Activated CD4-positive, alpha-beta T cell treated with anti-CD3 and anti-CD28 coated beads, Interleukin-2, amount 10 ng/mL, durations not matched to agents 24 days and 14 days (primary cell): ENCODE measurements at regions not wholly inside any gene's neighbourhood (a gene's known extent, or its start where the extent isn't known, plus 50 kb on each side); places are given as distances from the start of the nearest gene placed in this dataset.

ENCODE experiments used
- DNase-seq: peaks from one replicate; pipeline ENCODE4 v3.0.0; 2022
- H3K27ac Mint-ChIP-seq: one replicate; pipeline ENCODE4 v1.8.0; 2022; ENCODE audit warnings: mild to moderate bottlenecking, mixed read lengths
- H3K27me3 Mint-ChIP-seq: one replicate; pipeline ENCODE4 v1.8.0; 2022; ENCODE audit warnings: mixed read lengths
- H3K36me3 Mint-ChIP-seq: one replicate; pipeline ENCODE4 v1.8.0; 2022; ENCODE audit warnings: low read depth, mild to moderate bottlenecking, mixed read lengths
- H3K4me1 Mint-ChIP-seq: one replicate; pipeline ENCODE4 v1.8.0; 2021; ENCODE audit warnings: mixed read lengths
- H3K4me3 Mint-ChIP-seq: one replicate; pipeline ENCODE4 v1.8.0; 2022; ENCODE audit warnings: mild to moderate bottlenecking, moderate library complexity, mixed read lengths
- H3K9me3 Mint-ChIP-seq: one replicate; pipeline ENCODE4 v1.8.0; 2021; ENCODE audit warnings: mixed read lengths
- intact Hi-C: fragments of 100-400 bp; cut with micrococcal nuclease; formaldehyde crosslinking; loops from one replicate; pipeline ENCODE4 v1.15.1; 2023

- Mint-ChIP-seq H3K9me3 (peaks cover 3% of the 10 kb centered on the region), H3K36me3 (no peaks in the 10 kb centered on the region), H3K27me3 (peaks cover 31% of the 10 kb centered on the region), H3K4me3 (no peak overlapping the region), H3K27ac (no peak overlapping the region), H3K4me1 (peaks cover 2% of the 10 kb centered on the region)
- intact Hi-C loops: no loop called here
- no peak for DNase-seq
Measured at GRCh38 chr9:99732715-99733114, 89.0 kb upstream of the NR4A3 start.

GRCh38 chr9:99735041-99735440, 86.6 kb upstream of the NR4A3 start:
- Mint-ChIP-seq H3K4me3 (no peak overlapping the region), H3K4me1 (peaks cover 2% of the 10 kb centered on the region), H3K9me3 (peaks cover 3% of the 10 kb centered on the region), H3K36me3 (no peaks in the 10 kb centered on the region), H3K27ac (no peak overlapping the region), H3K27me3 (peaks cover 35% of the 10 kb centered on the region)
- intact Hi-C loops: no loop called here
- DNase-seq: no peak

- peaks cover 7% of the 10 kb centered on the region for H3K9me3 Mint-ChIP-seq
- intact Hi-C loops: no loop called here
Measured at GRCh38 chr9:99736291-99736690, 85.4 kb upstream of the NR4A3 start.

GRCh38 chr9:99737649-99738048, 84.0 kb upstream of the NR4A3 start:
- Mint-ChIP-seq H3K9me3 (peaks cover 7% of the 10 kb centered on the region), H3K4me1 (peaks cover 2% of the 10 kb centered on the region), H3K36me3 (no peaks in the 10 kb centered on the region), H3K27me3 (peaks cover 45% of the 10 kb centered on the region), H3K4me3 (no peak overlapping the region), H3K27ac (no peak overlapping the region)
- intact Hi-C loops: no loop called here
- no peak for DNase-seq

More at GRCh38 chr9:99736291-99736690, 85.4 kb upstream of the NR4A3 start:
- Mint-ChIP-seq H3K4me3 (no peak overlapping the region), H3K27me3 (peaks cover 39% of the 10 kb centered on the region), H3K27ac (no peak overlapping the region), H3K4me1 (peaks cover 2% of the 10 kb centered on the region), H3K36me3 (no peaks in the 10 kb centered on the region)
- DNase-seq: no peak

DNA sequence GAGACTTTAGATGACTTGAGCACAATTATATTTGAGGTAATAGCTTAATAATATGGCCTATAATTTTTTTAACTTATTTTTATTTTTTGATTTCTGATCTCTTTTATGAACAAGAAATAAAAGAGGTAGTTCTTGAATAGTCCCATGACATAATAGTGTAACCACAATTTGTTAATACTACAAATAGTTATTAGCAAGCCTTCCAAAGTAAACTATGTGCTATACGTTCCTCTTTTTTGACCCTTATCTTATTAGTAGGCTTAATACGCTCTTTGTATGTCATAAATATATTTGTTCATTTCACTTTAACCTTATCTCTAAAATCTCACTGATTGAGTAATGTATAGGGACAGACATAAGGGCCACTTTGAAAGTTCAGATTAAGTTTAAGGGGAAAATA, 78.7 kb upstream of the NR4A3 start:
- peaks cover 4% of the 10 kb centered on the region for H3K9me3 Mint-ChIP-seq
- no peak overlapping the region for H3K4me3 Mint-ChIP-seq
- peaks cover 19% of the 10 kb centered on the region for H3K27me3 Mint-ChIP-seq
- no peak for DNase-seq
- no peak overlapping the region for H3K27ac Mint-ChIP-seq
- no peaks in the 10 kb centered on the region for H3K4me1 Mint-ChIP-seq
- intact Hi-C loops: no loop called here
- no peaks in the 10 kb centered on the region for H3K36me3 Mint-ChIP-seq

GRCh38 chr9:99743455-99743854, 78.2 kb upstream of the NR4A3 start:
- peak; percentile 3 for DNase-seq
- Mint-ChIP-seq H3K36me3 (no peaks in the 10 kb centered on the region), H3K4me1 (no peaks in the 10 kb centered on the region), H3K4me3 (no peak overlapping the region), H3K27ac (no peak overlapping the region), H3K27me3 (peaks cover 20% of the 10 kb centered on the region), H3K9me3 (peaks cover 4% of the 10 kb centered on the region)
- intact Hi-C loops: no loop called here

DNA sequence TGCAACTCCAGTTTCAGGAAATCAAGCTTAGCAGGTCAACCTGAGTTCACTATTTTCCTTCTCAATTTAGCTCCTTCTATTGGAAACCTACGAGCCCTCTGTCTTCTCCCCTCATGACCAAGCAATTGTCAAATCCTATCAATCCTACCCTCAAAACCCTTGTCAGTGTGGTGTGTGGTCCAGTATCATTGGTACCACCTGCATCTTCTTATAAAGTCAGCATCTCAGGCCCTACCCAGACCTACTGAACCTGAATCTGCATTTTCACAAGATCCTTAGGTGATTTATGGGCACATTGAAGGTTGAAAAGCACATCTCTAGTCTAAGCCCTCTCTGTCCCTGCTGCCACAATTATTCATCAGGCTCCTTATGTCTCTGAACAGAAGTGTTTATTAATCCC, 77.6 kb upstream of the NR4A3 start:
- H3K27me3 Mint-ChIP-seq: peaks cover 20% of the 10 kb centered on the region
- H3K27ac Mint-ChIP-seq: no peak overlapping the region
- no peak for DNase-seq

DNA sequence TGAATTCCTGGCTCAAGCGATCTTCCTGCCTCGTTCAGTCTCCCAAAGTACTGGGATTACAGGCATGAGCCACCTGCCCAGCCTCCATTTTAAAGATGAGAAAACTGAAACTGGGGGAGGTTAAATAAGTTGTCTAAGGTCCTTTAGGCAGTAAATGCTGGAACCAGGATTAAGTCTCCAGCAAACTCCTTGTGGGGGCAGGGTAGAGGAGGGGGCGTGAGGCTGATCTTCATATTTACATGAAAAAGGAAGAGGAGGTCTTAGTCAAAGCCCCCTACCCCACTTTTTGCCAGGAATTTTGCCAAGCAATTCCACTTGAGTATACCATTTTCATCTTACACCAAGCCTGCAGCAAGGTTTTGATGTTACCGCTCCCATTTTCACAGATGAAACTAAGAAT, 76.6 kb upstream of the NR4A3 start:
- Mint-ChIP-seq H3K27ac (no peak overlapping the region), H3K27me3 (peaks cover 19% of the 10 kb centered on the region), H3K9me3 (peaks cover 4% of the 10 kb centered on the region), H3K4me1 (no peaks in the 10 kb centered on the region), H3K4me3 (no peak overlapping the region), H3K36me3 (no peaks in the 10 kb centered on the region)
- no peak for DNase-seq
- intact Hi-C loops: no loop called here

More for the DNA sequence above, 77.6 kb upstream of the NR4A3 start:
- Mint-ChIP-seq H3K36me3 (no peaks in the 10 kb centered on the region), H3K9me3 (peaks cover 4% of the 10 kb centered on the region), H3K4me3 (no peak overlapping the region), H3K4me1 (no peaks in the 10 kb centered on the region)
- intact Hi-C loops: no loop called here

DNA sequence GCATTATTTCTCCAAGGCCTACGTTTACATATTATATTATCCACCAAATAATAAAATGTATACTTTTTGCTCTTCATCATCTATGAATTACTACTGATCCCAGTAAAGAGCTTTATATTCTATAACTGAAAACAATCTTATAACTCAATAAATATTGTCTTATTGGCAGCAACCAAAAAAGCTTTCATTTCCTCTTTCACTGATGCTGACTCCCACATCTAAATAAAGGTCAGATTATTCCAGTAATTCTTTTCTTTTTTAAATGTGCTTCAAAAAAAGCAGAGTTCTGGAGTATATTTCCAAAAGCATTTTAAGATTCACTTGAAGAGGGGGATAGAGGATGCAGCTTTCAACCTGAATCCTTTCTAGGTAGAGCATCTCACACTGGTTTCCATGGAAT, 75.3 kb upstream of the NR4A3 start:
- Mint-ChIP-seq H3K4me1 (no peaks in the 10 kb centered on the region), H3K36me3 (no peaks in the 10 kb centered on the region), H3K4me3 (no peak overlapping the region), H3K9me3 (no peaks in the 10 kb centered on the region), H3K27me3 (peaks cover 13% of the 10 kb centered on the region), H3K27ac (no peak overlapping the region)
- intact Hi-C loops: no loop called here
- no peak for DNase-seq

- DNase-seq: no peak
- Mint-ChIP-seq H3K27me3 (peaks cover 11% of the 10 kb centered on the region), H3K9me3 (no peaks in the 10 kb centered on the region), H3K36me3 (no peaks in the 10 kb centered on the region), H3K27ac (no peak overlapping the region), H3K4me1 (no peaks in the 10 kb centered on the region), H3K4me3 (no peak overlapping the region)
- intact Hi-C loops: no loop called here
Measured at GRCh38 chr9:99748266-99748665, 73.4 kb upstream of the NR4A3 start.

DNA sequence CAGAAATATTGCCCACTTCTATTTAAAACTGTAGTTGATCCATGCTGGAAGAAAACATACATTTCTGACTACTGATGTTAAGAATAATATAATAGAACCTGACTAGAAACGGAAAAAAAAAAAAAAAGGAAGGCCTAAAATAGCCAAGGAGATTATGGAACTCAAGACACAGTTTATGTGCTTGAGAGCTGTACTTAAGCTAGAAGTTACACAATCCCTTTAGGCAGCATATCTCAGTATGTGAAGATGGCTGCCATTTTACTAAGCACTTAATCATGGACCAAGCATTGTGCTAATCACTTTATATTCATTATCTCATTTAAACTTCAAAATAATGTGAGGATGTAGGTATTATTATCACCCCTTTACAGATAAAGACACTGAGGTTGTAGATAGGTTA, 73.0 kb upstream of the NR4A3 start:
- no peaks in the 10 kb centered on the region for H3K9me3 Mint-ChIP-seq
- H3K36me3 Mint-ChIP-seq: no peaks in the 10 kb centered on the region
- no peak for DNase-seq
- H3K4me1 Mint-ChIP-seq: no peaks in the 10 kb centered on the region
- peaks cover 14% of the 10 kb centered on the region for H3K27me3 Mint-ChIP-seq
- no peak overlapping the region for H3K27ac Mint-ChIP-seq
- H3K4me3 Mint-ChIP-seq: no peak overlapping the region
- intact Hi-C loops: no loop called here

DNA sequence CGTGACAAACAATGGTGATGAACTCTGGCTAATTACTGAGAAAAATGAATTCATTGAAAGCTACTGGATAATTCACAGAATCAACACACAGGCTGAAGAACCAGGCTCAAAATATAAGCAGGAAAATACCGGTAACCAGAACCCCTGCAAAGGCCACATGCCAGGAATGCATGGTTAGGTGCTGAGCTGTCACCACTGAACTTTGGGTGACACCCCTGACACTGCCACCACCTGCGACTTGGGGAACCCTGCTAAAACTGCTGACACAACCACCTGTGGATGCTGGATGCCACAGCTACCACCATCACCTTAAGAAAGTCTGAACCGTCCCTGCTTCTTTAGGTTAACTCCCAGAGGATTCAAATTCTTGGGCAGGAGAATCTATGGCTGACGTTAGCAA, 72.0 kb upstream of the NR4A3 start:
- peaks cover 17% of the 10 kb centered on the region for H3K27me3 Mint-ChIP-seq

GRCh38 chr9:99750526-99750925, 71.2 kb upstream of the NR4A3 start:
- intact Hi-C loops: no loop called here
- Mint-ChIP-seq H3K36me3 (no peaks in the 10 kb centered on the region), H3K27me3 (peaks cover 24% of the 10 kb centered on the region), H3K4me1 (no peaks in the 10 kb centered on the region), H3K9me3 (no peaks in the 10 kb centered on the region), H3K4me3 (no peak overlapping the region), H3K27ac (no peak overlapping the region)
- DNase-seq: no peak

More for the DNA sequence above, 72.0 kb upstream of the NR4A3 start:
- no peak overlapping the region for H3K27ac Mint-ChIP-seq
- no peak overlapping the region for H3K4me3 Mint-ChIP-seq
- H3K4me1 Mint-ChIP-seq: no peaks in the 10 kb centered on the region
- no peaks in the 10 kb centered on the region for H3K36me3 Mint-ChIP-seq
- peak; percentile 30 for DNase-seq
- H3K9me3 Mint-ChIP-seq: no peaks in the 10 kb centered on the region
- intact Hi-C loops: no loop called here

DNA sequence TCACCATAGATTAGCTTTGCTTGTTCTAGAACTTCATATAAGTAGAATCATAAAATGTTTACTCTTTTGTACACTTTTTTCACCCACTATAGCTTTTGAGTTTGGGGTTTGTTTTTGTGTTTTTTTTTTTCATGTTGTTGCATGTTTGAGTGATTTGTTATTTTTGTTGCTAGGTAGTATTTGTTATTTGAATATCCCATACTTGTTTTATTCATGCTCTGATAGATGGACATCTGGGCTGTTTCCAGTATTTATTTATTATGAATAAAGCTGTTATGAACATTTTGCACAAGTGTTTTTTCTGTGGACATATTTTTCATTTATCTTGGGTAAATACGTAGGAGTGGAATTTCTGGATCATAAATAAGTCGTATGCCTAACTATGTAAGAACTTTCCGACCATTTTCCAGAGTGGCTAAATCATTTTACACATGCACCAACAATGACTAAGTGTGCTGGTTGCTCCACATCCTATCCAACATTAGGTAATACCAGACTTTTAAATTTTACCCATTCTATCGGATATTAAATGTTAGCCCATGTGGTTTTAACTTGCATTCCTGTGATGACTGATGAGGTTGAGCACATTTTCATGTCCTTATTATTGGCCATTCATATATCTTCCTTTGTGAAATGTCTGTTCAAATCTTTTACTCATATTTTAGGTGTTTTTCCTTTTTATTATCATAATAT, 69.1 kb upstream of the NR4A3 start:
- H3K36me3 Mint-ChIP-seq: no peaks in the 10 kb centered on the region
- H3K27ac Mint-ChIP-seq: no peak overlapping the region
- intact Hi-C loops: no loop called here
- no peaks in the 10 kb centered on the region for H3K4me1 Mint-ChIP-seq
- peaks cover 6% of the 10 kb centered on the region for H3K9me3 Mint-ChIP-seq
- no peak for DNase-seq
- peaks cover 28% of the 10 kb centered on the region for H3K27me3 Mint-ChIP-seq
- H3K4me3 Mint-ChIP-seq: no peak overlapping the region

GRCh38 chr9:99753436-99753835, 68.2 kb upstream of the NR4A3 start:
- no peak for DNase-seq
- no peaks in the 10 kb centered on the region for H3K4me1 Mint-ChIP-seq
- intact Hi-C loops: no loop called here
- peaks cover 26% of the 10 kb centered on the region for H3K27me3 Mint-ChIP-seq
- no peaks in the 10 kb centered on the region for H3K36me3 Mint-ChIP-seq
- peaks cover 9% of the 10 kb centered on the region for H3K9me3 Mint-ChIP-seq
- H3K4me3 Mint-ChIP-seq: no peak overlapping the region
- no peak overlapping the region for H3K27ac Mint-ChIP-seq
